Transverse colon (tissue), 4 donors: ENCODE measurements at regions not wholly inside any gene's neighbourhood (a gene's known extent, or its start where the extent isn't known, plus 50 kb on each side); places are given as distances from the start of the nearest gene placed in this dataset.

Source experiments
- CTCF ChIP-seq, 5 experiments: fragments of 200-600 bp in 3 of 5; fragments of 450-650 bp in 2 of 5; sonication (generic) in 3 of 5; IDR thresholded peaks; 1 replicate in 2 of 5; 2 replicates in 3 of 5; pipeline ENCODE4 v1.5.1; 2016 to 2017; ENCODE audit warnings: antibody characterized with exemption in 5 of 5, inconsistent platforms in 3 of 5, mild to moderate bottlenecking in 2 of 5, moderate library complexity in 1 of 5
- EP300 ChIP-seq: sonication (generic); formaldehyde crosslinking; IDR thresholded peaks from one replicate; pipeline ENCODE4 v1.6.1; 2017; ENCODE audit warnings: antibody characterized with exemption, low read depth
- POLR2A ChIP-seq: fragments of 450-650 bp; IDR thresholded peaks from one replicate; pipeline ENCODE4 v1.6.1; 2016; ENCODE audit warnings: antibody characterized with exemption, mild to moderate bottlenecking, moderate library complexity
- POLR2AphosphoS5 ChIP-seq, 3 donors: sonication (generic); formaldehyde crosslinking; IDR thresholded peaks; one replicate each; pipeline ENCODE4 v1.6.1; 2016; ENCODE audit warnings: antibody characterized with exemption in 3 of 3

DNA sequence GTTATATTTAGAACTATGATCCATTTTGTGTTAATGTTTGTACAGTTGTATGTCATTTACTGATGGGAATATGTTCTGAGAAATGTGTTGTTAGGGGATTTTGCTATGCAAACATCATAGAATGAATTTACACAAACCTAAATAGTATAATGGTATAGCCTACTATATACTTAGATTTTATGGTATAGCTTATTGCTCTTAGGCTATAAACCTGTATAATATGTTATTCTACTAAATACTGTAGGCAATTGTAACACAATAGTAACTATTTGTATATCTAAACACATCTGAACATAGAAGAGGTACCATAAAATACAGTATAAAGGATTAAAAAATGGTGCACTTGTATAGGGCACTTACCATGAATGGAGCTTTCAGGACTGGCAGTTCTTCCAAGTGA lies 105.4 kb upstream of the GRIN2B start:
- TF ChIP-seq CTCF (IDR thresholded peaks at IDR 0.05) (no peak), POLR2A (no peak), EP300 (no peak), POLR2AphosphoS5 (IDR thresholded peaks at IDR 0.05) (no peak)
